GM12878 (cell line): ENCODE measurements at regions not wholly inside any gene's neighbourhood (a gene's known extent, or its start where the extent isn't known, plus 50 kb on each side); places are given as distances from the start of the nearest gene placed in this dataset.

ENCODE experiments used
- ATAC-seq: fragments of 200-7000 bp; cut with Tn5 transposase; 3 replicates; pipeline ENCODE4 v1.9.1; 2020; ENCODE audit warnings: mild to moderate bottlenecking, moderate library complexity
- BruUV-seq: library from RNA; stranded (reverse); fragments of 400-500 nt; replicated peaks from 2 replicates; lab custom pipeline; 2021; lab: Mats Ljungman, UMichigan
- CTCF ChIA-PET: fragments of 300-600 bp; sonication (Branson Sonifier 250); formaldehyde crosslinking; extraction: SDS; loops from one replicate; lab custom pipeline; 2021; ENCODE audit warnings: inconsistent platforms; lab: Yijun Ruan, JAX
- POLR2A ChIA-PET: fragments of 350-600 bp; formaldehyde crosslinking; extraction: SDS; loops from one replicate; lab custom pipeline; 2021; ENCODE audit warnings: inconsistent platforms; lab: Charles Lee
- RAD21 ChIA-PET: fragments of 300-600 bp; sonication (Branson Sonifier 250); formaldehyde crosslinking; loops from one replicate; lab custom pipeline; 2023; ENCODE audit warnings: antibody characterized with exemption; ENCODE audit not compliant: unreplicated experiment; lab: Charles Lee
- SMC1A ChIA-PET: fragments of 300-600 bp; sonication (Branson Sonifier 250); formaldehyde crosslinking; loops from one replicate; lab custom pipeline; 2023; ENCODE audit not compliant: unreplicated experiment, uncharacterized antibody; lab: Charles Lee
- DNase-seq: peaks from one replicate; pipeline ENCODE4 v3.0.0-alpha.2; 2011; ENCODE audit warnings: low read depth, low spot score
- FAIRE-seq: peaks from 3 replicates; lab custom pipeline; 2011; peaks lifted over from hg19 to GRCh38; lab: Jason Lieb, UNC
- H2AFZ ChIP-seq: 2 replicates; pipeline ENCODE4 v1.6.0; 2011; ENCODE audit warnings: low read depth, low read length, control low read depth; ENCODE audit not compliant: control insufficient read depth
- H3K27ac ChIP-seq: 2 replicates; pipeline ENCODE4 v1.5.1; 2011; ENCODE audit warnings: control low read depth; ENCODE audit not compliant: control insufficient read depth, insufficient read depth
- H3K27me3 ChIP-seq, 2 experiments: replicated peaks in 1 of 2; 2 replicates each; pipeline versions ENCODE4 v1.6.0 to v1.6.1; 2011; ENCODE audit warnings: low read length in 1 of 2; ENCODE audit not compliant: control insufficient read depth in 2 of 2, insufficient read depth in 2 of 2
- H3K36me3 ChIP-seq, 2 experiments: 2 replicates each; pipeline ENCODE4 v1.5.1; 2011; ENCODE audit warnings: low read length in 1 of 2; ENCODE audit not compliant: control insufficient read depth in 2 of 2, insufficient read depth in 2 of 2
- H3K4me1 ChIP-seq: 2 replicates; pipeline ENCODE4 v1.6.1; 2011; ENCODE audit warnings: mild to moderate bottlenecking, low read length, moderate library complexity, mixed read lengths; ENCODE audit not compliant: control insufficient read depth, insufficient read depth
- H3K4me2 ChIP-seq: 2 replicates; pipeline ENCODE4 v1.6.0; 2011; ENCODE audit warnings: control low read depth; ENCODE audit not compliant: control insufficient read depth, insufficient read depth
- H3K4me3 ChIP-seq: fragments of 200-600 bp; sonication (generic); 2 replicates; pipeline ENCODE4 v1.5.1; 2016
- H3K79me2 ChIP-seq: 2 replicates; pipeline ENCODE4 v1.6.0; 2011; ENCODE audit warnings: low read length; ENCODE audit not compliant: control insufficient read depth, insufficient read depth
- H3K9ac ChIP-seq: 2 replicates; pipeline ENCODE4 v1.8.0; 2011; ENCODE audit warnings: low read length, control low read depth, mixed read lengths; ENCODE audit not compliant: control insufficient read depth, insufficient read depth
- H3K9me3 ChIP-seq: replicated peaks from 3 replicates; pipeline ENCODE4 v1.5.1; 2011; ENCODE audit warnings: mild to moderate bottlenecking, low read length; ENCODE audit not compliant: control insufficient read depth, insufficient read depth
- H4K20me1 ChIP-seq: 2 replicates; pipeline ENCODE4 v1.6.0; 2011; ENCODE audit not compliant: control insufficient read depth, insufficient read depth
- BMI1 ChIP-seq: fragments of 450-650 bp; IDR thresholded peaks from 2 replicates; pipeline ENCODE4 v1.6.1; 2016; ENCODE audit warnings: mild to moderate bottlenecking, moderate library complexity, borderline replicate concordance
- BRCA1 ChIP-seq: IDR thresholded peaks from 2 replicates; pipeline ENCODE4 v1.6.1; 2011; ENCODE audit warnings: low read depth, low read length, improper control_type of control experiment
- EZH2 ChIP-seq: IDR thresholded peaks from 2 replicates; pipeline ENCODE4 v1.6.1; 2012; ENCODE audit warnings: low read depth, mild to moderate bottlenecking, control low read depth, inconsistent platforms, low read length, borderline replicate concordance; ENCODE audit not compliant: control insufficient read depth
- NR2F1 ChIP-seq: fragments of 450-650 bp; conservative IDR thresholded peaks from 2 replicates; pipeline ENCODE4 v1.6.1; 2017; ENCODE audit warnings: mild to moderate bottlenecking
- PAX5 ChIP-seq: IDR thresholded peaks from 2 replicates; pipeline ENCODE4 v1.6.1; 2011; ENCODE audit warnings: low read depth, low read length, borderline replicate concordance
- SP1 ChIP-seq: IDR thresholded peaks from one replicate; pipeline ENCODE4 v1.6.1; 2011; ENCODE audit warnings: low read depth, low read length
- USF1 ChIP-seq: IDR thresholded peaks from 2 replicates; pipeline ENCODE4 v1.6.1; 2011; ENCODE audit warnings: borderline replicate concordance, low read depth, mild to moderate bottlenecking, moderate library complexity, mixed read lengths, low read length; ENCODE audit not compliant: insufficient read depth; ENCODE audit errors: extremely low read length
- ZNF24 ChIP-seq: fragments of 450-650 bp; IDR thresholded peaks from 2 replicates; pipeline ENCODE4 v1.6.1; 2017; ENCODE audit warnings: antibody characterized with exemption, mild to moderate bottlenecking
- WGBS: methylation state at CpG from one replicate; pipeline ENCODE4 v1.1.6; 2016; ENCODE audit warnings: low lambda C conversion rate; ENCODE audit not compliant: insufficient replicate concordance, insufficient coverage; ENCODE audit errors: missing lambda C conversion rate; 5-methylcytosine and 5-hydroxymethylcytosine counted together
- in situ Hi-C: fragments of 300-500 bp; cut with MboI; formaldehyde crosslinking; loops from 9 replicates; pipeline ENCODE4 v1.14.3; 2018; ENCODE audit warnings: mixed read lengths
- intact Hi-C: fragments of 100-400 bp; cut with micrococcal nuclease; formaldehyde crosslinking; loops from one replicate; pipeline ENCODE4 v1.14.2; 2022; ENCODE audit not compliant: unreplicated experiment

GRCh38 chr1:38671221-38671620, 188.4 kb downstream of the RRAGC start:
- 13% methylated on average over 8 of the region's 8 CpGs for WGBS
- BruUV-seq = no TSS peak
- intact Hi-C loops = no loop called here
- H3K9me3 ChIP-seq = no peaks in the 10 kb centered on the region
- H3K4me3 ChIP-seq = no peak overlapping the region
- in situ Hi-C loops = no loop called here
- no peak overlapping the region for H3K4me2 ChIP-seq
- TF ChIP-seq BRCA1 (no peak), ZNF24 (no peak), EZH2 (no peak), PAX5 (no peak), NR2F1 (no peak), BMI1 (no peak), SP1 (no peak), USF1 (no peak)
- H3K27ac ChIP-seq = no peak overlapping the region
- POLR2A ChIA-PET = no interaction called here
- peaks cover 2% of the 10 kb centered on the region in 2 experiments; a peak in 2 of 4 replicates for H3K27me3 ChIP-seq
- SMC1A ChIA-PET = no interaction called here
- DNase-seq = no peak
- H4K20me1 ChIP-seq = no peaks in the 10 kb centered on the region
- ATAC-seq = no peak
- no peak for FAIRE-seq
- RAD21 ChIA-PET = no interaction called here
- H3K9ac ChIP-seq = no peak overlapping the region
- no peak overlapping the region for H2AFZ ChIP-seq
- H3K4me1 ChIP-seq = no peaks in the 10 kb centered on the region
- CTCF ChIA-PET = no interaction called here
- no peaks in the 10 kb centered on the region for H3K36me3 ChIP-seq
- H3K79me2 ChIP-seq = no peaks in the 10 kb centered on the region
